NCI-H2107 (cell line): ENCODE measurements at regions not wholly inside any gene's neighbourhood (a gene's known extent, or its start where the extent isn't known, plus 50 kb on each side); places are given as distances from the start of the nearest gene placed in this dataset.
"Not testable (repeated sequence)": the region's sequence is repeated elsewhere in the genome, so short reads cannot be mapped to it uniquely, and the experiment has no call there.

ENCODE experiments used
- DNase-seq: peaks from one replicate; lab custom pipeline; 2025; lab: John Stamatoyannopoulos, UW

- not testable (repeated sequence) for DNase-seq
Measured at GRCh38 chr13:74718232-74718842, 584.1 kb upstream of the KLF12 start.

DNA sequence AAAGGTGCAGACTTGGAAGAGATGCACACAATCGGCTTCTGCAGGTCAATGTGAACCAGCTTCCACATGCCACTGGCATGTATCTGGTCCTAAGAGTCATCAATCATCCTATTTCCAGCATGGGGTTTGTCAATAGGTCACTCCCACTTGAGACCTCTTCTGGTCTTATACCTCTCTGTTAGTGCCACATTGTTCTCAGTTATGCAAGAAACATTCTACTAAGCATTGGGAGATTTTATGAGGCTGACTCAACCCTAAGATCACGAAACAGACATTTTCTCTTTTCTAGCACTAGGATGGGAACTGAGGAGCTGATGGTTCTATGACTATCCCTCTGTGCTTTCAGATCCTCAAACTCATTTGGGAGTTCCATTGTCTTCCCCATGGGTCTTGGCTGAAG, 581.5 kb upstream of the KLF12 start:
- DNase-seq: no peak

DNA sequence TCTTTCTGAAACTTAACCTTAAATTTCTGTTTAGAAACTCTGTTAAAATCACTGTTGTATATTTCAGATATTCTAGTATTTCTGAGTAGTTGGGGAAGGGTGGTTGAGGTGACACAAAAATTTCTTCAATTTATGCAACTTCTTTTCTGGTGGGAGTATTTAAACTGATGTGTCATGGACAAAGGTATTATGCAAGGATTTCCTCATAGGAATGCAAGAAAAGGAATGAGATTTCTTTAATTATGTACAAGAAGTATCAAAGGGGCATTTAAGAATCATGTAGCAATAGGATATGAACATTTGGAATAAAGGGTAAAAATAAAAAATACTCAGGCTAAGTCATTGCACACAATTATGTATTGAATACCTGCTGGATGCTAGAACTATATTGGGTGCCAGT, 575.8 kb upstream of the KLF12 start:
- DNase-seq: no peak

GRCh38 chr13:74709226-74709625, 575.0 kb upstream of the KLF12 start:
- no peak for DNase-seq

DNA sequence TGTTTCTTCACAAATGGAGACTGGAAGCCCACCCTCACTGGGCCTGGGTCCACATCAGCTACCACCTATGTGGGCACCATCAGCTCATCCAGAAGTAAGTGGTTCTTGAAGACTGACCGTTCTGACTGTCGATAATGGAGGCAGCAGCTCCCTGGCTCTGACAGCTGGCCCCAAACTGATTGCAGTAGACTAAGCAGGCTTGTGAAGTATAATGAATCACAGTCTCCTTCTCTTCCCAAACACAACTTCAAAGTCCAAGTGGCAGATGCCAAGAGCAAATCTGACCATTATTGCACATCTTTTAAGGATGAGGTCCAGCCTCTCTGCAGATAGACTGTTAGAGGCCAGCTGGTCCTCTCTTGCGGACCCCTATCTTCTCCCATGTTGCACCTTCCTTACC, 574.4 kb upstream of the KLF12 start:
- DNase-seq: no peak

- DNase-seq: no peak
Measured at GRCh38 chr13:74707291-74707690, 573.1 kb upstream of the KLF12 start.

- no peak for DNase-seq
Measured at GRCh38 chr13:74706801-74707200, 572.6 kb upstream of the KLF12 start.

GRCh38 chr13:74705438-74705837, 571.2 kb upstream of the KLF12 start:
- no peak for DNase-seq

GRCh38 chr13:74703855-74704387, 569.7 kb upstream of the KLF12 start:
- DNase-seq: no peak

DNA sequence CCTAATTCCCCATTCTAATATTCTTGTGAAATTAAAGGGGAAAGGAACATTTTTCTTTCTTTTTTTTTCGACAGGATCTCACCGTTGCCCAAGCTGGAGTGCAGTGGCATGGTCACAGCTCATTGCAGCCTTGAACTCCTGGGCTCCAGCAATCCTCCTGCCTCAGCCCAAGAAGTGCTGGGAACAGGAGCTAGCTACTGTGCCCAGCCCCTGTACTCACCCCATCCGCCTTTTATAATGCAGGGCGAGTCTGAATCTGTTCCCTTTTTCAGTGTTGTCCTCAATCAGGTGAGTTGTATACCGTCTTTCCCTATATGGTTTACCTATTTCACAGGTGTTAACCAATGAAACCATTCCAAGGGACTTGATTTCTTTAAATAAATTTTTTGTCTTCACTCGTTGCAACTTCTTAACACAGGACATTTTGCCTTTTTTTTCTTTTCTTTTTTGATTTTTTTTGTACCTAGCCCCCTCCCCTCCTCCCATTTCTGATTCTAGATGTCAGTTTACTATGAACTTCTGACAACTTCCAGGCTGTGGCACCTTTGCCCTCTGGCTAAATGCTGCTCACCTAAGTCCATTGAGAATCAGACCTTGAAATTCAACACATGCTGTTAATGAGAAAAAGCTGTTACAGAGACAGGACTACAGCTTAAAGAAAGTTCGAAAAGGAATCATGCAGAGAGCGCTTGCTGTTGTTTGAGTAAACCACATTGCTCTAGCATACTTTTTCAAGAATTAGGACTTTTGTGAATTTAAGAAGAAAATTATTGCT, 562.1 kb upstream of the KLF12 start:
- no peak for DNase-seq

- DNase-seq: no peak
Measured at GRCh38 chr13:74695021-74695800, 561.0 kb upstream of the KLF12 start.

- no peak for DNase-seq
Measured at GRCh38 chr13:74687442-74688182, 553.4 kb upstream of the KLF12 start.

- DNase-seq: no peak
Measured at GRCh38 chr13:74683411-74683810, 549.2 kb upstream of the KLF12 start.

GRCh38 chr13:74682746-74683145, 548.5 kb upstream of the KLF12 start:
- DNase-seq: no peak

DNA sequence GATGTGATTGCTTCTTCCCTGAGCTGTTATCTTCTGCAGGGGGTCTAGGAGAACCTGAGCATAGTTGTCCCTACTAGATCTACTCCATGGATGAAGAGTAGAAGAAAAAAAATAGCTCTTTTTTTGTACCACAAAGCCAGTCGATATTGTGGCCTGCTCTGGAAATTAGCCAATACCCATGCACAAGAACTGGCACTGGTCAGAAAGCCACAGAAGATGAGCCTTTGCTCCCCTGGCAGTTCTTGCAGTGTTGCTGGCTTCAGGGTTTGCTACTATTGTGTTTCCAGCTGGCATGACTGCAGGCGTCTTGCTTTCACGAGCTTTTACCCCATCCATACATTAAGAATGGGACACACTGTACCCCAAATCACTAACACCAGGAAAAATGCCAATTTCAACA, 547.7 kb upstream of the KLF12 start:
- no peak for DNase-seq

DNA sequence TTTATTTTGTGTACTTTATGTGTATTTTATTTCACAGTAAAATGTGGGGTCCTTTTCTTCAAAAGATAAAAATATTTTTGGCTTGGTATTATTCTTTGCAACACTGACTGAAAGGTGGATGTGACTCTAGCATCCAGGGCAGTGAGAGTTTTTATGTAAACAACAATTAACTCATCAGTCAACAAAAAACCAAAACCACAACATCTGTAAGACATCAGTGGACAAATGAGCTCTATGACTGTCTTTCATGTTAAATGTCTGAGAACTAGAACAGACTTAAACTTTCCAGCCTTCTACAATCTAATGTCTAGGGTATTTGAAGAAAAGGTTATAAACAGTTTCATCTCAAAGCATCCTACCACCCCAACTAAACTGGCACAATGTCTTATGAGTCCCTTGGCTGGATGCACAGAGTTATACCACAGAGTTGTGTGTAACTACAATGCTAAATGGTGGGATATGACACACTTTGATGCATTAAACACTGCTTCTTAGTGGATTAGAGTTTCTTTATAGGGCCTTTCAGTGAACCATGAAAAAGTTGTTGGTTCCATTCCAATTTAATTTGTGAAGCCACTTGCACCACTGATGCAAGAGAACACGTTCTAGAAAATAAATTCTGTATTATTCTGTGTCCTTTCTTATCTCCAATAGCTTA, 544.2 kb upstream of the KLF12 start:
- DNase-seq: no peak

GRCh38 chr13:74675972-74676371, 541.8 kb upstream of the KLF12 start:
- DNase-seq: no peak

- no peak for DNase-seq
Measured at GRCh38 chr13:74675182-74675581, 541.0 kb upstream of the KLF12 start.

GRCh38 chr13:74674720-74675119, 540.5 kb upstream of the KLF12 start:
- DNase-seq: no peak

DNA sequence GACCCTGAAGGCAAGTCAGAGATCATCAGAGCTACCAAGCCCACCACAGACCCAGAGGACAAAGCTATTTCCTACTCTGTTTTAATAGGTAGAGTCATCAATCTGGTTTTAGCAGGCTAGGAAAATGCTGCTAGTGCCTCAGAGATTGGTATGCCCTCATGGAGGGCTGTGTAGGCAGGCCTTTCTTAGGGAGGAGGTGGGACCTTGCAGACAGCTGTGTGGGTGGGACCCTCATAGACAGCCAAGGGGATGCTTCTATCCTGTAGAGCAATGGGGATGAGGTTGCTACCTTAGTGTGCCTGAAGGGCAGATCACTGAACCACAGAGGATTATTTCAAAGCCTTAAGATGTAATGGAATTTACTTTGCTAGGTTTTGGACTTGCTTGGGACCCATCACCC, 534.9 kb upstream of the KLF12 start:
- no peak for DNase-seq

- no peak for DNase-seq
Measured at GRCh38 chr13:74667656-74668203, 533.5 kb upstream of the KLF12 start.
